Right forelimb (tissue), 1 donor: ENCODE measurements at regions not wholly inside any gene's neighbourhood (a gene's known extent, or its start where the extent isn't known, plus 50 kb on each side); places are given as distances from the start of the nearest gene placed in this dataset.

Source experiments
- DNase-seq: peaks from one replicate; pipeline ENCODE4 v3.0.0-alpha.2; 2018

GRCh38 chr14:97273540-97273939, 476.4 kb downstream of the VRK1 start:
- DNase-seq: no peak

- no peak for DNase-seq
These were observed 477.4 kb downstream of the VRK1 start for GRCh38 chr14:97274626-97275025.

GRCh38 chr14:97275276-97275675, 478.1 kb downstream of the VRK1 start:
- DNase-seq: no peak

GRCh38 chr14:97276573-97276972, 479.4 kb downstream of the VRK1 start:
- no peak for DNase-seq

GRCh38 chr14:97277711-97278110, 480.5 kb downstream of the VRK1 start:
- no peak for DNase-seq

- DNase-seq: no peak
These were observed 483.3 kb downstream of the VRK1 start for GRCh38 chr14:97280526-97280925.

GRCh38 chr14:97281741-97282140, 484.6 kb downstream of the VRK1 start:
- DNase-seq: no peak

GRCh38 chr14:97282210-97283004, 485.2 kb downstream of the VRK1 start:
- no peak for DNase-seq

- no peak for DNase-seq
These were observed 485.8 kb downstream of the VRK1 start for GRCh38 chr14:97283005-97283403.

- DNase-seq: no peak
These were observed 486.2 kb downstream of the VRK1 start for GRCh38 chr14:97283426-97283825.

GRCh38 chr14:97283841-97284240, 486.7 kb downstream of the VRK1 start:
- no peak for DNase-seq

GRCh38 chr14:97287956-97288355, 490.8 kb downstream of the VRK1 start:
- DNase-seq: no peak

- no peak for DNase-seq
These were observed 492.9 kb downstream of the VRK1 start for GRCh38 chr14:97290065-97290464.

GRCh38 chr14:97290977-97291376, 493.8 kb downstream of the VRK1 start:
- DNase-seq: no peak

- DNase-seq: no peak
These were observed 496.5 kb downstream of the VRK1 start for GRCh38 chr14:97293659-97294058.

GRCh38 chr14:97295108-97295710, 498.0 kb downstream of the VRK1 start:
- no peak for DNase-seq

GRCh38 chr14:97296176-97296575, 499.0 kb downstream of the VRK1 start:
- DNase-seq: no peak

GRCh38 chr14:97297100-97297499, 499.9 kb downstream of the VRK1 start:
- no peak for DNase-seq

- DNase-seq: no peak
These were observed 501.1 kb downstream of the VRK1 start for GRCh38 chr14:97298331-97298730.

- DNase-seq: no peak
These were observed 501.6 kb downstream of the VRK1 start for GRCh38 chr14:97298736-97299135.

- no peak for DNase-seq
These were observed 502.5 kb downstream of the VRK1 start for GRCh38 chr14:97299661-97300060.

- DNase-seq: no peak
These were observed 504.9 kb downstream of the VRK1 start for GRCh38 chr14:97301931-97302559.

- no peak for DNase-seq
These were observed 509.1 kb downstream of the VRK1 start for GRCh38 chr14:97306133-97306759.

- DNase-seq: no peak
These were observed 509.6 kb downstream of the VRK1 start for GRCh38 chr14:97306760-97307246.
